K562 (cell line): ENCODE measurements at regions not wholly inside any gene's neighbourhood (a gene's known extent, or its start where the extent isn't known, plus 50 kb on each side); places are given as distances from the start of the nearest gene placed in this dataset.

Experiments
- ARID2 ChIP-seq: fragments of 450-650 bp; IDR thresholded peaks from 2 replicates; pipeline ENCODE4 v1.6.1; 2017; ENCODE audit warnings: antibody characterized with exemption, mild to moderate bottlenecking
- ATF7 ChIP-seq: fragments of 450-650 bp; IDR thresholded peaks from 2 replicates; pipeline ENCODE4 v1.7.1; 2014; ENCODE audit warnings: mild to moderate bottlenecking, moderate library complexity
- EP300 ChIP-seq: IDR thresholded peaks from 2 replicates; pipeline ENCODE4 v1.6.1; 2012; ENCODE audit warnings: low read length, improper control_type of control experiment
- L3MBTL2 ChIP-seq: fragments of 450-650 bp; IDR thresholded peaks from 2 replicates; pipeline ENCODE4 v1.6.1; 2016; ENCODE audit warnings: mild to moderate bottlenecking, moderate library complexity
- MTA2 ChIP-seq: fragments of 450-650 bp; IDR thresholded peaks from 2 replicates; pipeline ENCODE4 v1.6.1; 2016; ENCODE audit warnings: low read depth
- MXI1 ChIP-seq: IDR thresholded peaks from 2 replicates; pipeline ENCODE4 v1.6.1; 2011; ENCODE audit warnings: low read depth, mild to moderate bottlenecking, improper control_type of control experiment, low read length
- SMC3 ChIP-seq: conservative IDR thresholded peaks from 2 replicates; pipeline ENCODE4 v1.6.1; 2011; ENCODE audit warnings: low read depth, low read length, improper control_type of control experiment; ENCODE audit not compliant: insufficient read depth
- TF ChIP-seq, protein P1 (sequence below), 2 experiments: fragments of 450-650 bp; formaldehyde crosslinking in 1 of 2; IDR thresholded peaks; 2 replicates each; pipeline versions ENCODE4 v1.4.0 to v1.6.1; 2014 to 2020; ENCODE audit warnings: mild to moderate bottlenecking in 2 of 2, borderline replicate concordance in 1 of 2, low read depth in 1 of 2
- TF ChIP-seq, protein P2 (sequence below), 3 experiments: IDR thresholded peaks in 2 of 3; conservative IDR thresholded peaks in 1 of 3; 2 replicates each; pipeline ENCODE4 v1.5.1; 2011 to 2012; ENCODE audit warnings: low read length in 3 of 3, mild to moderate bottlenecking in 3 of 3, control low read depth in 2 of 3, improper control_type of control experiment in 1 of 3, inconsistent platforms in 1 of 3, low read depth in 1 of 3, mixed read lengths in 1 of 3, moderate library complexity in 1 of 3; ENCODE audit not compliant: insufficient read depth in 2 of 3

DNA sequence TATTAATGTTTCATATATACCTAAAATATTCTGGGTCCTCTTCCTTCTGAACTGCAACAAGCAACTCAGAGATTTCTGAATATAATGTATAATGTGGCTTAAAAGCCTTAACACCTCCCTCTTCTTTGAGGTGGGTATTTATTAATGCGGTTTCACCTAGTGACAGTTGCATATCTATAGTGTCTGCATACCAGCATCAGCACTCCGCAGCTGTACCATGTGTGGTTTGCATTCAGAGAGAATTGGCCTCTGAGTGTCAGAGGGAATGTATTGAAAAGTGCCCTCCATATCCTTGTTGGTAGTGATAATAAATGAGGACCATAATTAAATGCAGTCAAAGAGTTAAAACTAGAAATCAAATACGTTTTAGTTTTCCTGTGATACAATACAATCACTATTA is 256.6 kb upstream of the ARRDC3 start:
- TF ChIP-seq SMC3 (no peak), EP300 (no peak), ATF7 (no peak), ARID2 (no peak), MTA2 (no peak), MXI1 (no peak), L3MBTL2 (no peak)
- TF ChIP-seq, protein P1, sequence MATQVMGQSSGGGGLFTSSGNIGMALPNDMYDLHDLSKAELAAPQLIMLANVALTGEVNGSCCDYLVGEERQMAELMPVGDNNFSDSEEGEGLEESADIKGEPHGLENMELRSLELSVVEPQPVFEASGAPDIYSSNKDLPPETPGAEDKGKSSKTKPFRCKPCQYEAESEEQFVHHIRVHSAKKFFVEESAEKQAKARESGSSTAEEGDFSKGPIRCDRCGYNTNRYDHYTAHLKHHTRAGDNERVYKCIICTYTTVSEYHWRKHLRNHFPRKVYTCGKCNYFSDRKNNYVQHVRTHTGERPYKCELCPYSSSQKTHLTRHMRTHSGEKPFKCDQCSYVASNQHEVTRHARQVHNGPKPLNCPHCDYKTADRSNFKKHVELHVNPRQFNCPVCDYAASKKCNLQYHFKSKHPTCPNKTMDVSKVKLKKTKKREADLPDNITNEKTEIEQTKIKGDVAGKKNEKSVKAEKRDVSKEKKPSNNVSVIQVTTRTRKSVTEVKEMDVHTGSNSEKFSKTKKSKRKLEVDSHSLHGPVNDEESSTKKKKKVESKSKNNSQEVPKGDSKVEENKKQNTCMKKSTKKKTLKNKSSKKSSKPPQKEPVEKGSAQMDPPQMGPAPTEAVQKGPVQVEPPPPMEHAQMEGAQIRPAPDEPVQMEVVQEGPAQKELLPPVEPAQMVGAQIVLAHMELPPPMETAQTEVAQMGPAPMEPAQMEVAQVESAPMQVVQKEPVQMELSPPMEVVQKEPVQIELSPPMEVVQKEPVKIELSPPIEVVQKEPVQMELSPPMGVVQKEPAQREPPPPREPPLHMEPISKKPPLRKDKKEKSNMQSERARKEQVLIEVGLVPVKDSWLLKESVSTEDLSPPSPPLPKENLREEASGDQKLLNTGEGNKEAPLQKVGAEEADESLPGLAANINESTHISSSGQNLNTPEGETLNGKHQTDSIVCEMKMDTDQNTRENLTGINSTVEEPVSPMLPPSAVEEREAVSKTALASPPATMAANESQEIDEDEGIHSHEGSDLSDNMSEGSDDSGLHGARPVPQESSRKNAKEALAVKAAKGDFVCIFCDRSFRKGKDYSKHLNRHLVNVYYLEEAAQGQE (IDR thresholded peaks at IDR 0.05; ENCODE audit: borderline replicate concordance): no peak
- TF ChIP-seq, protein P1 (CRISPR knock-in tag; IDR thresholded peaks at IDR 0.05; ENCODE audit: low read depth): no peak
- TF ChIP-seq, protein P2, sequence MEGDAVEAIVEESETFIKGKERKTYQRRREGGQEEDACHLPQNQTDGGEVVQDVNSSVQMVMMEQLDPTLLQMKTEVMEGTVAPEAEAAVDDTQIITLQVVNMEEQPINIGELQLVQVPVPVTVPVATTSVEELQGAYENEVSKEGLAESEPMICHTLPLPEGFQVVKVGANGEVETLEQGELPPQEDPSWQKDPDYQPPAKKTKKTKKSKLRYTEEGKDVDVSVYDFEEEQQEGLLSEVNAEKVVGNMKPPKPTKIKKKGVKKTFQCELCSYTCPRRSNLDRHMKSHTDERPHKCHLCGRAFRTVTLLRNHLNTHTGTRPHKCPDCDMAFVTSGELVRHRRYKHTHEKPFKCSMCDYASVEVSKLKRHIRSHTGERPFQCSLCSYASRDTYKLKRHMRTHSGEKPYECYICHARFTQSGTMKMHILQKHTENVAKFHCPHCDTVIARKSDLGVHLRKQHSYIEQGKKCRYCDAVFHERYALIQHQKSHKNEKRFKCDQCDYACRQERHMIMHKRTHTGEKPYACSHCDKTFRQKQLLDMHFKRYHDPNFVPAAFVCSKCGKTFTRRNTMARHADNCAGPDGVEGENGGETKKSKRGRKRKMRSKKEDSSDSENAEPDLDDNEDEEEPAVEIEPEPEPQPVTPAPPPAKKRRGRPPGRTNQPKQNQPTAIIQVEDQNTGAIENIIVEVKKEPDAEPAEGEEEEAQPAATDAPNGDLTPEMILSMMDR (IDR thresholded peaks at IDR 0.05 in 2 of 3, conservative IDR thresholded peaks at IDR 0.05 in 1 of 3; ENCODE audit: insufficient read depth in 2 of 3, low read depth in 1 of 3, low read length in 3 of 3): no peak
